Adrenal gland (tissue), 5 donors: ENCODE measurements at regions not wholly inside any gene's neighbourhood (a gene's known extent, or its start where the extent isn't known, plus 50 kb on each side); places are given as distances from the start of the nearest gene placed in this dataset.

ENCODE experiments used
- POLR2A ChIP-seq, 2 donors: fragments of 450-650 bp; IDR thresholded peaks; one replicate each; pipeline ENCODE4 v1.6.1; 2017; ENCODE audit warnings: antibody characterized with exemption in 2 of 2, mild to moderate bottlenecking in 2 of 2, moderate library complexity in 1 of 2
- TF ChIP-seq, protein P1 (sequence below), 6 experiments: fragments of 450-650 bp in 4 of 6; fragments of 200-600 bp in 2 of 6; sonication (generic) in 1 of 6; IDR thresholded peaks; 1 replicate in 5 of 6; 2 replicates in 1 of 6; pipeline versions ENCODE4 v1.5.1 to v1.8.0; 2016 to 2021; ENCODE audit warnings: antibody characterized with exemption in 6 of 6, mild to moderate bottlenecking in 2 of 6, moderate library complexity in 1 of 6
- donor health status: DM: no; HTN: no; CAD: no.

DNA sequence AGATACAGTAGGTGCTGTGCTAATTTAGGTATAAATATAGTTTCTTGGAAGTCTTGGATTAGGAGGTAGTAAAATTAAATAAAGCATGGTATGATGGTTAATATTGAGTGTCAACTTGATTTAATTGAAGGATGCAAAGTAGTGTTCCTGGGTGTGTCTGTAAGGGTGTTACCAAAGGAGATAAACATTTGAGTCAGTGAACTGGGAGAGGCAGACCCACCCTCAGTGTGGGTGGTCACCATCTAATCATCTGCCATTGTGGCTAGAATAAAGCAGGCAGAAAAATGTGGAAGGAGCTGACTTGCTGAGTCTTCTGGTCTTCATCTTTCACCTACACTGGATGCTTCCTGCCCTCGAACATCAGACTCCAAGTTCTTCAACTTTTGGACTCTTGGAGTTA is 153.7 kb upstream of the GK2 start:
- TF ChIP-seq, protein P1, sequence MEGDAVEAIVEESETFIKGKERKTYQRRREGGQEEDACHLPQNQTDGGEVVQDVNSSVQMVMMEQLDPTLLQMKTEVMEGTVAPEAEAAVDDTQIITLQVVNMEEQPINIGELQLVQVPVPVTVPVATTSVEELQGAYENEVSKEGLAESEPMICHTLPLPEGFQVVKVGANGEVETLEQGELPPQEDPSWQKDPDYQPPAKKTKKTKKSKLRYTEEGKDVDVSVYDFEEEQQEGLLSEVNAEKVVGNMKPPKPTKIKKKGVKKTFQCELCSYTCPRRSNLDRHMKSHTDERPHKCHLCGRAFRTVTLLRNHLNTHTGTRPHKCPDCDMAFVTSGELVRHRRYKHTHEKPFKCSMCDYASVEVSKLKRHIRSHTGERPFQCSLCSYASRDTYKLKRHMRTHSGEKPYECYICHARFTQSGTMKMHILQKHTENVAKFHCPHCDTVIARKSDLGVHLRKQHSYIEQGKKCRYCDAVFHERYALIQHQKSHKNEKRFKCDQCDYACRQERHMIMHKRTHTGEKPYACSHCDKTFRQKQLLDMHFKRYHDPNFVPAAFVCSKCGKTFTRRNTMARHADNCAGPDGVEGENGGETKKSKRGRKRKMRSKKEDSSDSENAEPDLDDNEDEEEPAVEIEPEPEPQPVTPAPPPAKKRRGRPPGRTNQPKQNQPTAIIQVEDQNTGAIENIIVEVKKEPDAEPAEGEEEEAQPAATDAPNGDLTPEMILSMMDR (IDR thresholded peaks at IDR 0.05) = no peak
- TF ChIP-seq POLR2A (IDR thresholded peaks at IDR 0.05) = no peak
